ENCODE measurements at regions not wholly inside any gene's neighbourhood (a gene's known extent, or its start where the extent isn't known, plus 50 kb on each side); places are given as distances from the start of the nearest gene placed in this dataset.

DNA sequence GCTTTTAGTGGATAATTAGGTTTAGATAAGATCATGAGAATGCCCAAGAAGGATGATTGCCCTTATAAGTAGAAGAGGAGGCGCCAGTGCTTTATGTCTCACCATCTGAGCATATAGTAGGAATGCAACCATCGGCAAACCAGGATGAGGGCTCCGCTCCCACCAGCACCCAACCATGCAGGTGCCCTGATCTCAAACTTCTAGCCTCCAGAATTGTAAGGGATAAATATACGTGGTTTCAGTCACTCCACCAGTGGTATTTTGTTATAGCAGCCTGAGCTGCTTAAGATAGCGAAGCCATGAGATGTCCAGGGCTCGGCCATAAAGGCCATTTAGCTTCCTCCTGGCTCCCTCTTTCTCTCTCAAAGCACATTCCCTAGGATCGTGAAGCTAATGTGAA lies 413.9 kb downstream of the MZT1 start:
- H3K4me1 ChIP-seq (ENCODE audit: control insufficient read depth, insufficient read depth, low read length, poor library complexity, severe bottlenecking), result no peaks in the 10 kb centered on the region
- H3K36me3 ChIP-seq (ENCODE audit: control insufficient read depth, insufficient read depth, low read length), result no peaks in the 10 kb centered on the region
- no peaks in the 10 kb centered on the region for H3K9me3 ChIP-seq (ENCODE audit: control insufficient read depth, low read length)
- H3K4me3 ChIP-seq (ENCODE audit: extremely low read depth, insufficient read depth, low read length, poor library complexity, severe bottlenecking), result no peak overlapping the region
- WGBS, 2 experiments (ENCODE audit: insufficient coverage in 2 of 2), result 91 to 97% methylated on average over 5 to 6 of the region's 7 CpGs
- H3K27ac ChIP-seq (ENCODE audit: low read depth, low read length, severe bottlenecking), result no peak overlapping the region

DNA sequence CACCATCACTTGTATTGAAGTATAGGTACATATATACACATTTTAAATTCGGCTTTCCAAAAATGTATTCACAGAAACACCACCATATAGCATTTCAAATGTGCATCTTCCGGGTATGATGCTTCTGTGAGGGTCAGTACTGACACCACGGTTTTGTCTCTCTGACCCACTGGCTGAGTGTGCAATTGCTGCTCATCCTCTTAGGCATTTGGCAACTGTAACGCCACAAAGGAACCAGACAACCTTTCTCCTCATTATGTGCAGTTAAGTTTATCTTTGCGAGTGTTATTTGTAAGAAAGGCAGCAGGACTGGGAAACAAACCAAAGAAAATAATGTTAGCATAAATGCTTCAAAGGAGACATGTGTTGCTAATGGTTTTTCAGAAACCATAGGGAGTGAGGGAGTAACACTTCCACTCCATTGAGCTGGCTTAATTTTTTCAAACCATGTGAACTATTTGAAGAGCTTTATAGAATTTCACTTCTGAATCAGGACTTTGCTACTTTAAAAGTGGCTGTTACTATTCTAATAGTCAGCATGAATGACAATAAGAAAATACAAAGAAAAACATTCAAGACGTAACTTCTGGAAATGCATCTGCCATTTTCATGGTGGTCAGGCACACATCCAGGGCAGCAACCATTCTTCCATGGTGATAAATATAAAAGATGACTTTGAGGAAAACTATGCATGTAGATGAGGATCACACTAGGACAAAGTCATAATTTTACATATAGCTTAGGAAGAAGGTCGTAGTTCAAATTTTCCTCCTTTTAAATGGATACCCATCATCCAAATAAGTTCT lies 423.3 kb downstream of the MZT1 start:
- Histone ChIP-seq H3K36me3 (ENCODE audit: control insufficient read depth, insufficient read depth, low read length) (no peaks in the 10 kb centered on the region), H3K4me1 (ENCODE audit: control insufficient read depth, insufficient read depth, low read length, poor library complexity, severe bottlenecking) (no peaks in the 10 kb centered on the region), H3K4me3 (ENCODE audit: extremely low read depth, insufficient read depth, low read length, poor library complexity, severe bottlenecking) (no peak overlapping the region), H3K9me3 (ENCODE audit: control insufficient read depth, low read length) (no peaks in the 10 kb centered on the region), H3K27ac (ENCODE audit: low read depth, low read length, severe bottlenecking) (no peak overlapping the region)
- 83 to 96% methylated on average over 3 of the region's 7 CpGs for WGBS, 2 experiments (ENCODE audit: insufficient coverage in 2 of 2)

DNA sequence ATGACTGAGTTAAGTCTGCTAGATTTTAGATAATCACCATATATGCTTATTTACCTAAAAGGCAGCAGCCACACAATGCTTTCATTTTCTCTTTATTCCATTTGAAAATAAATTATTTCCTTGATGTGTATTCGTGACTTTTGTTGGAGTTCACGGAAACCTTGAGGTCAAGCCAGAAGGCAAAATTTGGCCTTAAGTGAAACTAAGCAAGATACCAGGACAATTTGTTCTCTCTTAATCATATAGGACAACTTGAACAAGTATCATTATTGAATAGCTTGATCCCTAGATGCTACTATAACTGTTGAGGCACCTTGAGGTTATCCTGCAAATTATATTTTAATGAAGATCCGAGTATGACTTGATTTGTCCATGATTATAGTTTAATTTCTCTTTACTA lies 429.2 kb upstream of the DACH1 start:
- H3K27ac ChIP-seq (ENCODE audit: low read depth, low read length, severe bottlenecking), result no peak overlapping the region
- H3K4me3 ChIP-seq (ENCODE audit: extremely low read depth, insufficient read depth, low read length, poor library complexity, severe bottlenecking), result no peak overlapping the region
- H3K9me3 ChIP-seq (ENCODE audit: control insufficient read depth, low read length), result no peaks in the 10 kb centered on the region
- H3K36me3 ChIP-seq (ENCODE audit: control insufficient read depth, insufficient read depth, low read length), result no peaks in the 10 kb centered on the region
- peaks cover 18% of the 10 kb centered on the region for H3K4me1 ChIP-seq (ENCODE audit: control insufficient read depth, insufficient read depth, low read length, poor library complexity, severe bottlenecking)
- no CpG with 5 or more reads among the region's 3 CpGs for WGBS, 2 experiments (ENCODE audit: insufficient coverage in 2 of 2)

DNA sequence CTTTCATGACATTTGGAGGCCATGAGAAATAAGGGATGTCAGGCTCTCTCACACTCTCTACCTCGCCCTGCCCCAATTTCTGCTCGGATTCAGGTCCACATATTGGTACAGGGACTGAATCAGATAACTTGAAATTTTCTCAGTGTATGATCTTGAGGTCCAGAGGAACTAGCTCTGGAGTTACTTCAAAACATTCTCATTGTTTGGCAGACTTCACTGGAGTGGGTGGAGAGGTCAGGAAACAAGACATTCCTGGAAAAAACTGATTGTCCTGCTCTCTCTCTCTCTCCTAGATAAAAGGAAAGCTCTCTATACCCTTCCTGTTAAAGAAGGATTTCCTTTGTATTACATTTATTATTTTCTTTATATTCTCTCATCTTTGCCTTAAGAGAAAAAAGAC lies 428.1 kb upstream of the DACH1 start:
- no peaks in the 10 kb centered on the region for H3K9me3 ChIP-seq (ENCODE audit: control insufficient read depth, low read length)
- no peaks in the 10 kb centered on the region for H3K36me3 ChIP-seq (ENCODE audit: control insufficient read depth, insufficient read depth, low read length)
- peak overlapping the region; percentile 51 for H3K27ac ChIP-seq (ENCODE audit: low read depth, low read length, severe bottlenecking)
- peaks cover 25% of the 10 kb centered on the region for H3K4me1 ChIP-seq (ENCODE audit: control insufficient read depth, insufficient read depth, low read length, poor library complexity, severe bottlenecking)
- no CpG with 5 or more reads among the region's 2 CpGs for WGBS, 2 experiments (ENCODE audit: insufficient coverage in 2 of 2)
- H3K4me3 ChIP-seq (ENCODE audit: extremely low read depth, insufficient read depth, low read length, poor library complexity, severe bottlenecking), result no peak overlapping the region

DNA sequence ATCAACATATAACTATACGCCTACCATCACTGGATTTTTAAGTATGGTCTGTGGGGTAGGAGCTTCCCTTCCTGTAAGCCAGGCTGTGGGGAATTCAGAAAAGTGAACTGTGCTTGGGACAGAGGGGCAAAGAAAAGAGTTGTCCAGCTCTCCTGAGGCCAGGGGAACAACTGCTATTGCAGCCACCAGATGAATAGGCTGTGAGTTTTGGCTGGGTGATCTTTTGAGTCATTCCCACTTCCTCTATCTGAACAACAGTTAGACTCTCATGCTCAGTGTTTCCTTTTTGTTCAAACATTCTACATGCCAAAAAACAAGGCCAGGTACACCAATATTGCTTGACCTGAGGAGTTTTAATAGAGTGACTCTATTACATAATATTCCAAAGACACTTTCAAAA lies 426.2 kb upstream of the DACH1 start:
- no peak overlapping the region for H3K27ac ChIP-seq (ENCODE audit: low read depth, low read length, severe bottlenecking)
- no peaks in the 10 kb centered on the region for H3K36me3 ChIP-seq (ENCODE audit: control insufficient read depth, insufficient read depth, low read length)
- peaks cover 25% of the 10 kb centered on the region for H3K4me1 ChIP-seq (ENCODE audit: control insufficient read depth, insufficient read depth, low read length, poor library complexity, severe bottlenecking)
- WGBS, 2 experiments (ENCODE audit: insufficient coverage in 2 of 2), result no CpG with 5 or more reads among the region's 1 CpG
- H3K9me3 ChIP-seq (ENCODE audit: control insufficient read depth, low read length), result peaks cover 4% of the 10 kb centered on the region
- no peak overlapping the region for H3K4me3 ChIP-seq (ENCODE audit: extremely low read depth, insufficient read depth, low read length, poor library complexity, severe bottlenecking)

DNA sequence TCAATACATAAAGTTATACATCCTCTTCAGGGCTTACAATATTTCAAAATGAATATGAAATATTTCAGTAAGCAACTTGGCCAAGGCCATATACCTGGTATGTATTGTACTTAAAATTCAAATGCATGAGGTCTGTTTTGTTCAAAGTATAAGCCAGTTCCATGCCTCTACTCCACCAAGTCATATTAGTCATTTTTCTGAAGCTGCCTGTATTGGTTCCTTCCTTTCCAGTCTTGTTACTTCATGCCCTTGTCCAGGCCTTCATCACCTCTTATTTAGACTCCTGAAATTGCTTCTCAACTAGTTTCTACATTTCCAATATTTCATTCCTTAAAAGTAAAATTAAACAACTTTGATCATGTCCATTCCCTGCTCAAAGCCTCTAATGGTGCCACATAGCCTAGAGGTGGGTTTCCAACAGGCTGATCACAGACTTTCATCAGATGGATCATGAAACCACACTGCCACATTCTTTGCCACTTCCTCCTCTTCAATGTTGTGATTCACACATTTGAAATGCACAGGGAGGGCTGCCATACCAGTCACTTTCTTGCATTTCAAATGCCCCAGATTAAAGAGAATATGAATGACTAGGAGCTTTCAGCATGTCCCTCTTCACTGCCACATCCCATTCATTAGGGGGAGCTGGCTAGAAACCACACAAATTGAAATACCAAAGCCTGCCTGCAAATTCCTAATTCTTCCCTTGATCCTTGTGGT lies 424.1 kb upstream of the DACH1 start:
- Histone ChIP-seq H3K36me3 (ENCODE audit: control insufficient read depth, insufficient read depth, low read length) (no peaks in the 10 kb centered on the region), H3K9me3 (ENCODE audit: control insufficient read depth, low read length) (peaks cover 4% of the 10 kb centered on the region), H3K4me3 (ENCODE audit: extremely low read depth, insufficient read depth, low read length, poor library complexity, severe bottlenecking) (no peak overlapping the region), H3K4me1 (ENCODE audit: control insufficient read depth, insufficient read depth, low read length, poor library complexity, severe bottlenecking) (peaks cover 25% of the 10 kb centered on the region), H3K27ac (ENCODE audit: low read depth, low read length, severe bottlenecking) (peak overlapping the region; percentile 79)

DNA sequence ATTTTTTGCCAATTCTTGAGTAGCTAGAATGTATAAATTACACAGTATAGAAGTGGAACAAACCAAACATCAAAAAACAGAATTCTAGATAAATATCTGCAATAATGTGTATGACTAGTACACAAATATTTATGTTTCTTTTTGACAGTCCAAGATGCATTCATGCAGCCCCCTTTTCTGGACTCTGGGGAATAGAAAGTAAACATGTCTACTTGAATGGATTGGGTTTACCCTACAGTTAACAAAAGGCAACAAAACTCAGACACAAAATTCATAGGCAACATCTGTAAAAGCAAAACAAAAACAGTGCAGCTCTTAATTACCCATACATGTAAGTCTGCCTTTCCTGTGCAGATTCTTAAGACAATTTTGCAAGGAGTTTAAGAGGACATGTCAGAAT lies 419.4 kb upstream of the DACH1 start:
- H3K36me3 ChIP-seq (ENCODE audit: control insufficient read depth, insufficient read depth, low read length), result no peaks in the 10 kb centered on the region
- H3K27ac ChIP-seq (ENCODE audit: low read depth, low read length, severe bottlenecking), result no peak overlapping the region
- peaks cover 4% of the 10 kb centered on the region for H3K9me3 ChIP-seq (ENCODE audit: control insufficient read depth, low read length)

DNA sequence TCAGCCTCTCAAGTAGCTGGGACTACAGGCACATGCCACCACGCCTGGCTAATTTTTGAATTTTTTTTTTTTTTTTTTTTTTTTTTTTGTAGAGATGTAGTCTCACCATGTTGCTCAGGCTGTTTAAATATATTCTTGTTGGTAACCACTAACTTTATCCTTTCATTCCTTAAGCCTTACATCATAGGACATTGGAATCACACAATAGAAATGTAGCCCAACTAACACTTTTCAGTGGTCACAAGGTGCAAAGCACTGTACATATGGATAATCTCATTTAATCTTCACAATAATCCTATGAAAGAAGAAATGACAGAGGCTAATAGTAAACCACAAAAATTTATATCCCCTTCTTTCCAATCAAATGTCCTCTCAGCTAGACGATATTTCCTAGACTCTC lies 417.8 kb upstream of the DACH1 start:
- no peaks in the 10 kb centered on the region for H3K4me1 ChIP-seq (ENCODE audit: control insufficient read depth, insufficient read depth, low read length, poor library complexity, severe bottlenecking)
- H3K27ac ChIP-seq (ENCODE audit: low read depth, low read length, severe bottlenecking), result no peak overlapping the region
- H3K9me3 ChIP-seq (ENCODE audit: control insufficient read depth, low read length), result peaks cover 4% of the 10 kb centered on the region
- no peaks in the 10 kb centered on the region for H3K36me3 ChIP-seq (ENCODE audit: control insufficient read depth, insufficient read depth, low read length)
- WGBS, 2 experiments (ENCODE audit: insufficient coverage in 2 of 2), result no CpG with 5 or more reads among the region's 2 CpGs
- no peak overlapping the region for H3K4me3 ChIP-seq (ENCODE audit: extremely low read depth, insufficient read depth, low read length, poor library complexity, severe bottlenecking)

More for the DNA sequence above, 419.4 kb upstream of the DACH1 start:
- Histone ChIP-seq H3K4me1 (ENCODE audit: control insufficient read depth, insufficient read depth, low read length, poor library complexity, severe bottlenecking) (peaks cover 7% of the 10 kb centered on the region), H3K4me3 (ENCODE audit: extremely low read depth, insufficient read depth, low read length, poor library complexity, severe bottlenecking) (no peak overlapping the region)

DNA sequence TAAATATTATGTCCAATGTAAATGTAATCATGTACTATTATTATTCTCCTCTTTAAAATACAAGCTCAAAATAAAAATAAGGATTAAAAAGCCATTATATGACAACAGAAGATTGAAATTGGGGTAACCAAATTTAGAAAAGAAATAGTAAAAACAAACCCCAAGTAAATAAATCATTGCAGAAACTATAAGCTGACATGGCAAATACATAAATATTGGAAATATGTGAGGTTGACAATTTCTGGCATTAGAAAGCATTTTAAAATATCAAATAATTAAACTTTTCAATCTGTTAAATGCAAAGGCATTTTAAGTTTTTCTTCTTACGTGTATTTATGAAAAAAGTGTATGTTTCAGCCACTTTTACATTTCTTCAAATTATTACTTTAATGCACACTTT lies 394.7 kb upstream of the DACH1 start:
- Histone ChIP-seq H3K36me3 (ENCODE audit: control insufficient read depth, insufficient read depth, low read length) (no peaks in the 10 kb centered on the region), H3K4me1 (ENCODE audit: control insufficient read depth, insufficient read depth, low read length, poor library complexity, severe bottlenecking) (no peaks in the 10 kb centered on the region), H3K9me3 (ENCODE audit: control insufficient read depth, low read length) (no peaks in the 10 kb centered on the region), H3K27ac (ENCODE audit: low read depth, low read length, severe bottlenecking) (no peak overlapping the region), H3K4me3 (ENCODE audit: extremely low read depth, insufficient read depth, low read length, poor library complexity, severe bottlenecking) (no peak overlapping the region)
- WGBS, 2 experiments (ENCODE audit: insufficient coverage in 2 of 2), result no CpG with 5 or more reads among the region's 1 CpG

DNA sequence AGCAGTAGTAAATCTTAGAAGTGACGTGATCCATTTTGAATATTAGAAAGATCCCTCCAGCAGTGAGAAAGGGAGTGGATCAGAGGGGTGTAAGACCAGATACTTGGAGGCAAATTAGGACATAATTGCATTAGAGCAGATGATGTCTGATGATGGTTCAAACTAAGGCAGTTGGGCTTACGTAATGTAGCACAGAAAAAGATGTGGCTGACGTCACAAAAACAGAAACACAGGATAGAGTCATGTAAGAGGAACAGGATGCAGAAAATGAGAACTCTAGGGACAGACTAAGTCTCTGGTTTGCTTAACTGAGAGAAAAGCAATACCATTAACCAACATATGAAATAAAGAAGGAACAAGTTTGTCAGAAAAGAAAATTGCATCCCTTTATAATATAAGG lies 392.5 kb upstream of the DACH1 start:
- 43 to 62% methylated on average over 2 to 3 of the region's 3 CpGs for WGBS, 2 experiments (ENCODE audit: insufficient coverage in 2 of 2)
- H3K4me3 ChIP-seq (ENCODE audit: extremely low read depth, insufficient read depth, low read length, poor library complexity, severe bottlenecking), result no peak overlapping the region
- H3K27ac ChIP-seq (ENCODE audit: low read depth, low read length, severe bottlenecking), result no peak overlapping the region
- H3K4me1 ChIP-seq (ENCODE audit: control insufficient read depth, insufficient read depth, low read length, poor library complexity, severe bottlenecking), result no peaks in the 10 kb centered on the region
- H3K9me3 ChIP-seq (ENCODE audit: control insufficient read depth, low read length), result no peaks in the 10 kb centered on the region
- H3K36me3 ChIP-seq (ENCODE audit: control insufficient read depth, insufficient read depth, low read length), result no peaks in the 10 kb centered on the region

DNA sequence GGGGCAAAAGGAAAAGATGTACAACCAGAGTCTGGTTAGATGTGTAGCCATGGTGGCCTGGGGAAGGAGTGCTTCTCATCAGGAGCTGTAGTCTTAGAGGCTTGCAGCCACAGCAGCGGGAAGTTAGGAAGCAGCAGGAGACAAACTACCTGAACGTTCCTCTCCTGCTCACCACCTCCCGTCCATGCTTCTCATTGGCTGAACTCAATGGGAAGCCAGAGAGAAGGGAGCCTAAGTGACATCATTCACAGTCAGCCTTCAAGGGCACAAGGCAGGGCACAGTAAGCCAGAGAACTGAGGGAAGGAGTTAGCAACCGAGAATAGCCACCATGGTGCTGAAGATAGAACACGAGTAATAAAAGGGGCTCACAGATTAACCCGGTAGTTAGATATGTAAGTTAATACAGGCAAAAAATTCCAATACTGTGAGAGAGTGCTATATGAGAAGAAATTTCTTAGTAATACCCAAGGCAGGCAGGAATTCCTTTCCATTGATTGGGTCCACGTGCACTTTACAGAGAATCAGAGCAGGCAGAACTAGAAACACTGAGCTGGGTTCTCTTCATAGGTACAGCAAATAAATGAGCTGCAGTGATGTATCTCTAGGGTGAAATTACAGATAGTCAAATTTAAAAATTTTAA lies 391.5 kb upstream of the DACH1 start:
- H3K4me3 ChIP-seq (ENCODE audit: extremely low read depth, insufficient read depth, low read length, poor library complexity, severe bottlenecking), result no peak overlapping the region
- 73 to 79% methylated on average over 5 to 6 of the region's 7 CpGs for WGBS, 2 experiments (ENCODE audit: insufficient coverage in 2 of 2)
- H3K9me3 ChIP-seq (ENCODE audit: control insufficient read depth, low read length), result no peaks in the 10 kb centered on the region
- H3K36me3 ChIP-seq (ENCODE audit: control insufficient read depth, insufficient read depth, low read length), result no peaks in the 10 kb centered on the region
- H3K4me1 ChIP-seq (ENCODE audit: control insufficient read depth, insufficient read depth, low read length, poor library complexity, severe bottlenecking), result no peaks in the 10 kb centered on the region
- no peak overlapping the region for H3K27ac ChIP-seq (ENCODE audit: low read depth, low read length, severe bottlenecking)
